ENCODE measurements at regions not wholly inside any gene's neighbourhood (a gene's known extent, or its start where the extent isn't known, plus 50 kb on each side); places are given as distances from the start of the nearest gene placed in this dataset.

- no peak for TF ChIP-seq ARNT (IDR thresholded peaks at IDR 0.05)
- no peak for TF ChIP-seq ZNF384 (IDR thresholded peaks at IDR 0.05)
- TF ChIP-seq TARDBP (IDR thresholded peaks at IDR 0.05): no peak
Observed at GRCh38 chr4:186946136-186946535, 222.5 kb upstream of the FAT1 start.
